ENCODE measurements at regions not wholly inside any gene's neighbourhood (a gene's known extent, or its start where the extent isn't known, plus 50 kb on each side); places are given as distances from the start of the nearest gene placed in this dataset.

DNA sequence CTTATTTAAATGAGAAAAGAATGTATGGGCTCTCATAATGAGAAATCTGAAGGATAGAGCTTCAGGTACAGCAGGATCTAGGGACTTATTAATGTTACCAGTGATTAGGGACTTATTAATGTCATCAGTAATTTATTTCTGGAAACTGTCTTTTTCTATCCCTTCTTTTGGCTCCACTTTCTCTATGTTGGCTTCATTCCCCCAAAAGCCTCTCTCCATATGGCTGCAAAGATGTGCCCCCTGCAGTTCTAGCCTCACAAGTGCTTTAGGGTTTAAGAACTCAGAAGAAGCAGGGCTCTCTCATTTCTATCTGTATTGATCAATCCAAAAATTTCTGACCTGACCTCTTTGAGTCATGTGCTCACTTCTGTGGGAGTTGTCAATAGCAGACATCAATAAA lies 480.9 kb downstream of the TXNL1 start:
- POLR2A ChIA-PET = no interaction called here
- CTCF ChIA-PET = no interaction called here

DNA sequence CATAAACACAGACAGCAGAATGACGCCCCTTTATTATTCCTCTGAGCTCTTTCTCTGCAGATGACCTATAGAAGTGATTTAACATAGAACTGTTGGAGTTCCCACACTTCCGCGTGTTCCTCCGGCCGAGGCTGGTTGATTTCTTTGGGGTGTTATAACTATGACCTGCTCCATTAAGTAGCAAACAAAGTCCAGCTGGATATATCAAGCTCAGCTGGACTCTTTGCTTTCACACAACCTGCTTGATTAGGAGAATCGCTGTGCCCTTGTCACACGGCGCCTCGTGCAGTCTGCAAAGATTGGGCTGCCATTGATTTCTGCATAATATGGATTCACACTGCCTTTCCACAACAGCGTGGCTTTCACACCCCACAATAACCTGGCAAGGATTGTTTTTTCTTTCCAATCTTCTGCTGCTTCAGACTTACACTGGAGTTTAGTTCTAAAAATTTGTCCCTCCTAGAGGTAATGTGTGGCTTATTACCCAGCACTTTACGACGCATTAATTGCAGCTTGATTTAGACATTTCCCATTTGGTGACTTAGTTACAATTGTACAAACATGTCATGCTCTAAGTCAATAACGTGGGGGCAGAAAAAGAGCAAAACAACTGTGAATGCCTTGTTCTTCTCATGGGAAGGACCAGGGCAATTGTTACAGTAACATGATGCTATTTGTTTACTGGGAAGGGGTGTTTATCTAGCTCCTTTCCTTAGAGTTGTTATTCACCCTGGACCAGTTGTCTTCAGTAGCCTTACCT lies 485.7 kb downstream of the TXNL1 start:
- ChIA-PET POLR2A (no interaction called here), CTCF (no interaction called here)

DNA sequence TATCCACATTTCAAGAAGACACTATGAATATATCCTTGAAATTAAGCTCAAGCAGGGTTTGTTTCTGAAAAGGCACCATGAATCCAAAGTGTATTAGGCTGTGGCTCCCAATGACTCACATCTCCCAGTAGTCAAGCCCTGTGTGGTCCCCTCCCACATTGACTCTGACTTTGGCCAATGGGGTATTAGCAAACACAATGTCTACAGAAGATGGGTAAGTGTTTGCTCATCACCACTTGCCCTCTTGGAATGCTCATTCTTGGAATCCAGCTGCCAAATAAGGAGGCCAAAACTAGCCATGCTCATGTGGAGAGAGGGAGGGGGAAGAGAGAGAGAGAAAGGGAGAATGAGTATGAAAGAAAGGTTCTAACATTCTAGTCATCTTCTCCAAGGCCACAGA lies 490.0 kb downstream of the TXNL1 start:
- ChIA-PET CTCF (no interaction called here), POLR2A (no interaction called here)

DNA sequence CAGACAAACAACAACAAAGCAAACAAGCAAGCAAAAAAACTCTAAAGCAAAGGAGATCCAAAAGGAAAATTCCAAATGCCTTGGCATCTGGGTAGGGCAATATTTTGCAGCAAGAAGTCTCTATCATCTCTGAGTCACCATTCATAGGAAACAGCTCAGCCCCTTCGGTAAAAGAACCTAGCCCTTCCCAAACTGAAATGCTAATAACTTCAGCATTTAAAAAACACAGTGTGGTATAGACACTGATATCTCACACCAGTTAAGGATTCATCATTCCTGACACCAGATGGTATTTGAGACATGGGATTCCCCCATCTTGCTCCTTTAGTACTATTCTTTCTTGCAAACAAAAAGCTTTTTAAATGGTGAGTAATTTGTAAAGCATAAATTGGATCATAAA lies 491.8 kb downstream of the TXNL1 start:
- ChIA-PET CTCF (no interaction called here), POLR2A (no interaction called here)

DNA sequence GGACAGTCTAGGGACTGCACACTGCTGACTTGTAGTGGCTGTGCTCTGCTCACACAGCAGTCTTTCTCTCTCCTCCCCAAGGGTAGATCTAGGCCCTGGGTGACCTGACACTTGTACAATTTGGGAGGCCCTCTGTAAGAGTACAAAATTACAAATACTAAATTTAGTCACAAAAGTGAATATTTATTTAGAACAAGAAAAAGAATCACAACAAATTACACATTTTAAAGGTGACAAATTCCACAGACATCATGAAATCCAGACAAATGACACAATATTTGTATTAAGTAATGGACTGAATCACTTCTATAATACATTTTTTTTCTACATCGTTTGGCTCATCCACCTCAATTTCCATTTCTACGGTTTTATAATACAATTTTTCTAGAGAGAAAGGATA lies 496.4 kb downstream of the TXNL1 start:
- CTCF ChIA-PET = no interaction called here
- POLR2A ChIA-PET = no interaction called here

DNA sequence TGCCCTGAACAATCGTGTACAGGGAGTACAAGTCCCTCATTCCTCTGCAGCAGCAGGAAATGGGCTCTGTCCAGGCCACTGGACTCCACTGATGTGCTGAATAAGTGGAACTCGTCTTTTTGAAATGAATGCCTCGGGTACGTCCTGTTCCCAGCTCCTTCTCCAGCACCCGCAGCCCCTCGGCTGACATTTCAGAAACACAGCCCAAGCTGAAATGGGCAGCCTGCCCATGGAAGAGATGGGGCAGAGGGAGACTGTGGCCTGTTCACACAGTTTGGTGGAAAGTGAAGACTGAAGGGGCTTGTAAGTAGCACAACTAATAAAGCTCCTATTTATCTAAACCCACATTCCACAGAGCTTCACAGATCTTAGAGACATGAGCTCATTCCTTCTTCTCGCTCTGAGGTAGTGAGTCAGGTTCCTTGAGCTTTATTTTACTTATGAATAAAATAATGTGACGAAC lies 498.6 kb downstream of the TXNL1 start:
- ChIA-PET POLR2A (no interaction called here), CTCF (no interaction called here)

DNA sequence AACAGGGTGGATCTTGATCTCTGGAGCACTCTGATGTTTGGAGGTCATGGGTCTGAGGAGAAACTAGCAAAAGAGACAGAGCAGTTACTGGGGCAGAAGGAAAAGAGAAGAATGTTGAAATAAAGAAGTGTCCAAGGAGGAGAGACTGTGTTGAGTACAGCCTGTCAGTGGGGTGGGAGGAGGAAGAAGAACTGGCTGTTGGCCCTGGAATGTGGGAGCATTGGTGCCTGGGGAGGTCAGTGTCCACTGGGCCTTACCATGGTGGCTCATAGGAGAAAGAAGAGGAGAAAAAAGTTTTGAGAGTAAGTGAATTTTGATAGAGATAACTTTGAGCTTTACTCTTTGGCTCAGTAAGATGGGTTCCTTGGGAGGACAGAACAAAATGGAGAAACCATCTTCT lies 499.0 kb downstream of the TXNL1 start:
- CTCF ChIA-PET = no interaction called here

DNA sequence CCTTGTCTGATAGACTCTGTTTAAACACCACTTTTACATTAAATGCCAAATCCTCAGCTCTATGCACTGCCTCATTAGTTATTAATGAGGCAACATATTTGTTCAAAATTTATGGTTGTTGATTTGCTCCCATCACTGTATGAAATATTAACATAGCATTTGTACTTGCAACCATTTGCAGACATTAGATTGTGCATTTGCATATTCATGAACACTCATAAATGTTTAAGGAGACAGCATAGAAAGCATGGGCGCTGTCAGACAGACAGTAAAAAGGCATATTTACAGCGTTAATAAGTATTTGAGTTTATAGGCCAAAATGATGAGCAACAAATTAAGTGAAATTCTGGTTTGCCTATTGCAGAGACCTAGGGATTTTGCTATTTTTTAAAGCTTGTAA lies 502.3 kb downstream of the TXNL1 start:
- ChIA-PET CTCF (no interaction called here), POLR2A (no interaction called here)

More for the DNA sequence above, 499.0 kb downstream of the TXNL1 start:
- POLR2A ChIA-PET = no interaction called here

DNA sequence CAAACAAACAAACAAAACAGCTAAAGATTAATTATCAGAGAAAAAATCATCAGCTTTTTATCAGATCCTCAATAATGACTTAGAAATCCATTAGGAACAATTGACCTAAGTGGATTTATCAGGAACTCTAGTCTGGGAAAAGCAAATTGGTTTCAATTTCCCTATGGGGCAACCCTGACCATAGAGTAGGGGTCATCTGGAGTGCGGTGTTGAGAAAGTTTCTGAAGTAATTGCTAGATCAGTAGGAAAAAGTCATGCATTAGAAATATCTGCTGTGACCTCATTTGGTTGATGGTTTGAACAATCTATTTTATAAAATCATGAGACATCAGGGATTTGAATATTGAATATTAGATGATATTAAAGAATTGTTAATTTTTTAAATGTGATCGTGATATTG lies 507.9 kb downstream of the TXNL1 start:
- ChIA-PET CTCF (no interaction called here), POLR2A (no interaction called here)

DNA sequence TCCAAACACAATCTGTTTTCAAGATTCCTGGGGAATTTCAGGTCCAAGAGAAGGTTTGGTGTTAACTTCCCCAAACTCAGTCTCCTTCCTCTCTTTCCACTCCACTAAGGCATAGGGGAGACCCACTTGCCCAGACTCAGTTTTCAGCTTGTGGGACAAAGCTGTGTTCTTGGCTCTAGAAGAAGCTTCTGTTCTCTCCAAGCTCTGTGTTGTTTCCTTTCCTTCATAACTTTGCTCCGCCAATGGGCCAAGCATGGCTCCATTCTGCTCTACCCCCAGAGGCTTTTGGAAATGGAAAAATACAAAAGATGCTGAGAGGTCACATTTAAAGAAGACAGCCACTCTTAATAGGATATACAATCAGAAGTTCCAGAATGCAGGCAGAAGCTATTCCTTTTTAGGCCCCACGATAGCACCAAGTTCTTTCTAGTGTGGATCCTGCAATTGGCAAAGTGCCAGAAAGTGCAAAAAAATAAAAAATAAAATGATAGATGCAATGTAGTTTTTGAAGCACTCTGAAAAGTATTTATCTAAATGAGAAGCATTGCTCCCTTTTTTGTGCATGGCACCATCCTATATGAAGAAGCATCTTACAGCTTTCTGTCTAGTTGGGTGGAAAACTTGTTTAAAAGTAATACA lies 510.1 kb downstream of the TXNL1 start:
- POLR2A ChIA-PET = no interaction called here
- CTCF ChIA-PET = no interaction called here

DNA sequence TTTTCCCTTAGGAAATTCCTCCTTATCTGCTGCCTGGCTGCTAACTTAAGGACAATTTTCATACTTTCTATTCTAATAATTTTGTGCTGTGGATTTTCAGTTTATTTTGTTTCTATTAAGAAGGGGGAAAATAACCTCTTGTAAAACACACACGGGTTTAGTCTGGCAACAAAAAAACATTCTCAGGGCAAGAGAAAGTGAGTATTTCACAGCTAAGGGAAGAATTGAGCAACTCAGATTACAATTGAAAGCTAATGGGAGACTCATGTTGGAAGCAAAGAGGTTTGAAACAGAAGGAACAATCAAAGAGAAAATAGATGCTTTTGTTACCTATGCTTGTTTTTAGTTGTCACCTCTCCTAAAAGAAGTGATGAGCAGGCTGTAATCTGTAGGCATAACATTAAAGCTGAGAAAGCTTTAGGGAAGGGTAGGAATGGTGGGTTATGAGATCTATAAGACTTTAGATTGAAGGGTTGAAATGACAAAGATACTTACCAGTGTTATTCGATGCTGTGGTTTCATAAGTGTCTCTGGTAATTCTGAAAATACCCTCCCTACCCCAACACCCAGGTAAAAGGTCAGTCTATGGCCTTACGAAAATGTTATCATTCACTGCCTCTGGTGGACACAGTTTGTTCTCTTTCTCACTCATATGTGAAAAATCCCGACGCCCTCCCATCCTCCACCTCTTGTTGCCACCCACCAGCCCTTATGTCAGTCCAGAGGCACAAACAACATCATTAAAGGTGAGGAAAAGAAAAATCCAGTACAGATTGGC lies 510.9 kb downstream of the TXNL1 start:
- CTCF ChIA-PET = no interaction called here
- POLR2A ChIA-PET = no interaction called here

DNA sequence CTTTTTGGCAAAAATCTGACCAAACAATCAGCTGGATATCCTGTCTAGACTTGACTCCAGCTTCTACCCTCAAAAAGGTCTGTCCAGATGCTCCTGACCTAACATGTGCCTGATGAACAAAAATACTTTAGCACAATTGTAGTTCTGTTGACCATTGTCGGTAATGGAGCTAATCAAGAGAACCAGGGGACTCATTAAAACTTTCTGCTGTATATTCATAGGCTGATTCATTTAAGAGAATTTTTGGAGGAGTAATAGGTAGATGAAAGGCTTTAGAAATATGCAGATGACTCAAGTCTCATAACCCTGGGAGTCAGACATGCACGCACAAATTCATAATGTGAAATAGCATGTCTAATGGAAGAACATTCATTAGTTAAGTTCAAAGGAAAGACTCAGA lies 514.2 kb downstream of the TXNL1 start:
- POLR2A ChIA-PET = no interaction called here
- CTCF ChIA-PET = no interaction called here

DNA sequence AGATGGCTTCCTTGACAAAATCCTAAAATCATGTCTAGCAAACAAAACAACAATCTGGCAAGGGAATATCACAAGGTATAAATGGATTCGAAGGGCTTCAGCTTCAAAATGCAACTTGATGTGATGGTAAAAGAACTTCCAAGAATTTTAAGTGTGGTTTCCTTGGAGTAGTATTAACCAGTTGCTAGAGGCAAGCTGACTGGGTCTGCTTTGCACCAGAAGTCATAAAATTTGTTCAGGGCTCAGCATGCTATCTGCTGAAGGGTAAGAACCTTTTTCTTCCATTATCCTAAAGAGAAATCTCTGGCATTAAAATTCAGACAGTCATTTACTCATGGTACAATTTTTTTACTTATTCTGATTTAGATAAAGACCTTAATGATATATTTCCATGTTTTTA lies 516.7 kb downstream of the TXNL1 start:
- POLR2A ChIA-PET = no interaction called here
- CTCF ChIA-PET = no interaction called here

DNA sequence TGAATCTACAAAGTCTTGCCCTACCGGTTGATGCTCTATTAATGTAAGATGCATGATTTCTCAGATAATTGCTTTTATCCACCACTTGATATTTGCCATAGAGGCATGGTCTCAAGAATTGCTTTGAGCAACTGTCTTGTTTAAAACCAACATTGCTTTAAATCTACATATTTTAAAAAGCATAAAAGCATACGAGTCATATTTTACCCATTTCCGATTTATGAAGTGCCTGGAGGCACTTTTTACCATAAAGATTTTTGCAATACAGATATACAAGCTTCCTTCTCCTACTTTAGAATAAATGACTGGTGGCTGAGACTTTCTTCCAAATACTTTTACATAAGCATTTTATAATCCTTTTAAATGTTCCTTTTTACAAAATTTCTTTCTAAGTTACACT lies 517.6 kb downstream of the TXNL1 start:
- POLR2A ChIA-PET = no interaction called here
- CTCF ChIA-PET = no interaction called here

DNA sequence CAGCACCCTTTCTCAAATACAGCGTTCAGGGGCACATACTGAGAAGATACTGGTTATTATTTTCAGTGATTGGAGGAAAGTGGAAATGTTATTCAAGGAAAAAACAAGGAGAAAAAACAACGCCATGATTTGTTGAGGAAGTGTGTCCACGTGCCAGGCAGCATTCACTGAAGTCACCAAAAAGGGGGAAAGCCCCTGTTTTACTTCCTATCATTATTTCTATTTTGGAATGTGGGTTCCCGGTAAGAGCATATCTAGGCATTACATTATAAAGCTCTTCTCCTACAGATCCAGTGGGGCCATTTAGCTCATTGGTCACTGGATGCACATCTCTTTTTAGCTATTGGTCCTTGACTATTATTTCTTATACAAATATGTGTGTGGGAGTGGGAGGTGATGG lies 518.7 kb downstream of the TXNL1 start:
- POLR2A ChIA-PET = no interaction called here
- CTCF ChIA-PET = no interaction called here

DNA sequence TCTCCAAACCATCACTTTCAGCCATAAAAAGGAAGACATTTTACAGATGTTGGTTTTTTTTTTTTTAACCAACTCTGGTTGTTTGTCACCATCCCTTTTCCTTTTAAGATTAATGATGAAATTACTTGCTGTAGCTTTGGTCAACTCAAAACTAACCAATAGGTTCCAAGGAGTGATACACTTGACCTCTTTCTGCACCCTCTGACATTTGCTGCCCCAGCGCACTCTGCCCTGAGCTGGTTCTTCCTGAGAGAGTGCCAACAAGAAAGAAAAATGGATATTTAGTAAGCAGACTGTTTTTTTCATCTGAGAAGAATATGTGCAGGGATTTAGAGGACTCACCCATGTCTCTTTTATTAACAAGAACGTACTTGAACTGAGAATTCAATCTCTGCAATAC lies 520.0 kb downstream of the TXNL1 start:
- ChIA-PET POLR2A (no interaction called here), CTCF (no interaction called here)

DNA sequence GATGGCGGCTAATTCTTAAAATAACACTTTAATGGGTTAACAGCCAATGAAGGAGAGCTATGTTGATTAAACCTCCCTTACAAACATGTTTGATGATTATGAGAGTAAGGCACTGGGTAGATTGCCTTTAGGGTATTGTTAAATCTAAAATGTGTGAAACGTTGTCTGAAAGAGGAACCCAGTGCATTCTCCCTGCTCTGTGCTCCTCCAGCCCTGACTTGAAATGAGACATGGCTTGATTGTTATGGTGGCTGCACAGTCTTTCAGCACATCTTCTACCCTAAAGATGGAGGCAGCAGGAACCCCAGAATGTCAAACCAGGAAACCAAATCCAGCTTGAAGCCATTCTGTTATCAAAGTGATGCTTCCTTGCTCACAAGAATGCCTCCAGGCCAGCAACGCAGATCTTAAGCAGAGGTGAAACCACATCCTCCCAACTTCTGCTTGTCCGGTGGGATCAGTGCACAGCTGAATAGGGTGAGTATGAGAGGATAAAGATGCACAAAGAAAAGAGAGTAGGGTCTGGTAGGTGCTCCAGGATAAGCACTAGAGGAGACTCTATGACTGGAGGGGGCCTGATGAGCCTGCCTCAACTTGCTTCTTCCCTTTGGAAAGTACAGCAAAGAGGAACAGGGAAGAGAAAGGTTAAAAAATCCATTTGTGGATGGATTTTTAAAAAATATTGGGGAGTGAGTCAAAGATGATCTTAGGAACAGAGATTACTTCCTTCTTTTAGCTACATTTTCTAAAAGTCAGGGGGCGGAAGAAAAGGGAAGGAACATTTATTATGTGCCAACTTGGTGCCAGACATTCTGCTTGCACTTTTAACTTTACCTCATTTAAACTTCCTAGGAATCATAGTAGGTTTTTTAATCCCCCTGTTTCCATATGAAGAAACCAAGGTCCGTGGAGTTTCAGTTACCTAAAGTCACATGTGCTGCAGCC lies 523.0 kb downstream of the TXNL1 start:
- ChIA-PET POLR2A (no interaction called here), CTCF (no interaction called here)

DNA sequence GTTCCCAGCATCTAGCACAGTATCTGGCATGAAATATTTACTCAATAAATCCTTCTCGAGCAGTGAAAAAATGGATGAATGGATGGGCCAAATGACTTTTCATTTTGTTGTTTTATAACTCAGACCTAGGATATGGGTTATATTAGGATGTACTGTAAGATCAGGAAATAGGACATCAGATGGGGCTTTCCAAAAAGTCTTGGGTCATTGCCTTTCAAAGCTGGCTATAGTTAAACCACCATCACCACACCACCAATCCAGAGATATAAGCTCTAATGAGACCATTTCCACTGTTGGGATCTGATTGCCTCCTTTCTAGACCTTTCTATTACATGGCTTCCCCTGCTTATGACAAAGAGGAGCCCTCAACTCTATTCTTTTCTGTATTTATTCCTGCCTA lies 525.0 kb upstream of the TCF4 start:
- POLR2A ChIA-PET = no interaction called here
- CTCF ChIA-PET = no interaction called here

DNA sequence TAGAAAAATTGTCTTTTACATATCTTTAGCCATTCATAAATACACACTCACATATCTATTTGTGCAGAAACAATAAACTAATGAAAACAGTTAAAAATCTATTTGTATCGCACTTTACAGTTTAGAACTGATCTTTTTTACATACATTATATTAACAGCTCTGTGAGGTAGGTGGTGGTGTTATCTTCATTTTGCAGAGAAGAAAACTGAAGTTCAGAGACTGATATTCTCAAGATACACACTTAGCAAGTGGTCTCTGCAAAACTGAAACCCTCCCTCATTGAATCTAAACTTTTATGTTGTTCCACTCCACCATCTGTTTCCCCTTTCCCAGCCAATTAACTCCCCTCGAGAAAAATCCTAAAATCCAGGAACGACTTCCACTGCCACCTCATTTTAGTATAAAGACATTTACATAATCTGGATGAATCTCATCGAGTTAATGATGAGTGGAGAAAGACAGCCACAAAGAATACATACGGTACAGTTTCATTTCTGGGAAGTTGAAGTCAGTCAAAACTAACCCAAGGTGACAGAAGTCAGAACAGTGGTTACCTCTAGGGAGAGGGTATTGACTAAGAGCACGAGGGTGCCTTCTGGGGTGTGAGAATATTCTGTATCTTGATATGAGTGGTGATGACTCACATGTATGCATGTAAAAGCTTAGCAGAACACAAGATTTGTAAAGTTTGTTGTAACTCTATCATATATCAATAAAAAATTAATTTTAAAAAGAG lies 524.2 kb upstream of the TCF4 start:
- CTCF ChIA-PET = no interaction called here
- POLR2A ChIA-PET = no interaction called here

DNA sequence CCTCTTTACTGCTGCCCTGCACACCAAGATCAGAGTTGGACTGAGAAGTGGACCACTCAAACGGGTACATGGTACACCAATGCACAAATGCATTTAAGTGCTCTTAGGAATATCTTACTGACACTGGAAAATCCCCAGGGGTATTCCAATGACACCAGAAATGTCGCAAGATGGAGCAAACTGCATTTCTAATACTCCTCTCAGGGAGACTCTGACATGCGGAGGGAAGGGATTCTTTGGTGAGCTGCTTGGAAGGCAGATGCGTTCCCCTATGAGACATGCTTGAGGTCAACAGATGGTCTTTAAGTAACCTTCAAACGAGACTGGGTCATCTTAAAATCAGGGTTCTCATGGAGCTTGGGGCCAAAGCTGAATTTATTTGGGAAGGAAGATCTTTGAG lies 521.8 kb upstream of the TCF4 start:
- POLR2A ChIA-PET = no interaction called here
- CTCF ChIA-PET = no interaction called here
